OCI-M2 (cell line): ENCODE measurements at regions not wholly inside any gene's neighbourhood (a gene's known extent, or its start where the extent isn't known, plus 50 kb on each side); places are given as distances from the start of the nearest gene placed in this dataset.

ENCODE experiments used
- DNase-seq: peaks from one replicate; lab custom pipeline; 2025; ENCODE audit not compliant: unreplicated experiment; lab: John Stamatoyannopoulos, UW

DNA sequence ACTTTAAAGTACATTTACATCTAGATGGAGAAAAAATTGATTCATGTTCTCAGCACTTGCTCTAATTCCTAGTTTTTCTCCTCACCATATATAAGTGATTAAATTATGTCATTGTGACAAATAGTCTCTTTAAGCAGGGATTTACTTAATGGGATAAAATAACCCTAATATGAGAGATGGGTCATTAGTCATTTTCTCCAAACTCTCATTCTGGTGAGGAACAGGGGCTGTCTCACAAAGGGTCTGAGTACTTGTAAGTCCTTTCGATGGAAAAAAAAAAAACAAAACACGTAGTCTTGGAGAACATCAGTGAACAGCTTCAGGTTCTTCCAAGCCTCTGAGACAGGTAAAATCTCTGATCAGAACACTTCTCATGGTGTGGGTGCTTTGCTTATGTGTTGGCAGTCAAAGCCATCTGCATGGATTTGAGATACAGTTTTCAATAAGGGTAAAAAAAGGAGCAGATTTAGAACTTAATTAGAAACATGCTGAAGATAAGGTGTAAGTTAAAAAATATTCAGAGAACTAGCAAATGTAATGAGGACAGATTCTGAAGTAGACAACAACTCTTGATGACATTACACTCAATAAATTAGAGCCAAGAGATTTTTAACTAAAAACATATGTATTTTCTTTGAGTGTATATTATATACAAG, 1668.9 kb upstream of the MIR17HG start:
- DNase-seq, result no peak

DNA sequence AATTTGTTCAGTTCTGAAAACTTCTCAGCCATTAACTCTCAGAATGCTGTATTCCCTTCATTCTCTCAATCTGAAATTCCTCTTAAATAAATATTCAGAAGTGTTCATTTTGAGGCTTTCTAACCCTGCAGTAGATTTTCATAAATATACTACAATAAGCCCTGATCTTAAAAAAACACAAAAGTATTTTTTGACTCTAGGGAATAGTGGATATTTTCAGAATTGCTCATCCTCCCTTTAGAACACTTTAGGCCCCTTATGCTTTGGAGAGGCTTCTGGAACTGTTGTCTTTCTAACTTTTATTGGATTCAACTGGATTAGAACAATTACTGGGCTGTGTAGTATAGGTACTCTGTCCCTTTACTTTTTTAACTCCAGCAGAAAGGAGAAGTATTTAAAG, 1662.6 kb upstream of the MIR17HG start:
- DNase-seq, result no peak

DNA sequence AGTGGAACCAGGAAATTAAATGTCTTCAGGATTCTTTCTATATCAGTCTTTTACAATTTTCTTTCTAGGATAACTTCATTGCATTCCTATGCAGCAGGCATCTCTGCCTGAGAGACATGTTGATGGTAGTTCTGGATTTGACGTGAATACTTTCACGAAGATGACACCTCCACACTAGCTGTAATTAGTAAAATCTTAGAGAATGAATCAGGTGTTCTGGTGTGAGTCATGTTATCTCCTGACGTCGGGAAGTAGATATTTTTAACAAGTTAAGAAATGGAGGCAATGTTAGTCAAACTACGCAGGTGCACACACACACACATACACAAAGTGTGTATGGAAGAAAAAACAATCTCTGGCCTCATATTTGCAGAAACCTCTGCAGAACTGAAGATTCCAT, 1661.3 kb upstream of the MIR17HG start:
- DNase-seq, result no peak

GRCh38 chr13:89687066-89687465, 1660.4 kb upstream of the MIR17HG start:
- DNase-seq, result no peak

- no peak for DNase-seq
Observed at GRCh38 chr13:89688918-89689317, 1658.6 kb upstream of the MIR17HG start.

GRCh38 chr13:89694451-89694850, 1653.0 kb upstream of the MIR17HG start:
- no peak for DNase-seq

DNA sequence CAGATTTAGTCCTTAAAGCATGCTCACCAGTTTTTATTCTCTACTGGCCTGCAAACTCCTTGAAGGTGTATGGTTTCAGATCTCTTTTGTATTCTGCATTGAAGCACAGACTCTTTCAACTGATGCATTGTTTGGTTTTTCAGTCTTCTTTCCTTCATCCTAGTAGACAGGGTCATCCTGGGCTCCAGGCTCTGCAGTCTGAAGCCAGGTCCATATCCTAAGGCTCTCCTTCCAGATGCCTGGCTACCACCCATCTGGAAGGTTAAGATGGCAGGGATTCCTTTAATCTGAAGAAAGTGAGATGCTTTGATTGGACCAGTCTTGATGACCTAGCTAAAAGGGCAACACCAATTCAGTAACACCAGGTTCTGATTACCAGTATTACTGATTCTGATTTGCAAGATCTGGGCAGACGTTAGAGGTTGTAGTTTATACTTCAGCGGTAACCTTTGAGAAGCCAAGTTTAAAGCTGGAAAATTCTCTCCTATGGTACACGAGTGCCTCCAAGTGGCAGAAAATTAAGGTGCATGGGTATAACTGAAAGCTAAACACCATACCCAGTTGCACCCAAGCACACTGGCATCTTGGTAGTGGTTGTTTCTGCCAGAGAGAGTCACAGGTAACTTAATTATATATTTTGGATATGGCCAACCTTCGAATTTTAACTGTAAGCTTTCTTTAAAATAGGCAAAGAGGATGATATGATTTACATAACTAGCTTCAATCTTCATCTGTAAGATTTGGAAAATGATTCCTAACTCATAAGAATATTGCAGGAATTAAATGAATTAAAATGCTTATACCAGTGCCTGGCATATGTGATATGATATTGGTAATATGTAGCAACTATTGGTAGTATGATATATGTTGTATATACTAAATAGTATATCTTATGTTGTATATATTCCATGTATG, 1651.9 kb upstream of the MIR17HG start:
- peak; percentile 1 for DNase-seq

- DNase-seq, result no peak
Observed at GRCh38 chr13:89701913-89702312, 1645.6 kb upstream of the MIR17HG start.

DNA sequence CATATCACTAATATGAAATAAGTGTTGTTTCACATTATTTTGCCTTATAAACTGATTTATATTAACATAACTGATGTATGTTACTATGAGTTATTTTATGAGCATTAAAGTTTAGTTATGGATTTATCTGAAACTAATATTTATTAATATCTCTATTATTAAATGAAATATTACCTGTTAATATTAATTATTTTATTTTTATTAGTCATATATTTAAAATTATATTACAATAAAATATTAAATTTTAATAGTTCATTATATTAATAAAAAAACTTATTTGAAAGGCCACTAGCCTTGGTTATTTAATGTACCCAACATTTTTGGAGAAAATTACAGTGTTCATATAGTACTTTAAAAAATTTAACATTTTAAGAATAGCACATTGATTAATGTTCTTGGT, 1643.4 kb upstream of the MIR17HG start:
- DNase-seq, result no peak

- DNase-seq, result no peak
Observed at GRCh38 chr13:89708013-89708412, 1639.5 kb upstream of the MIR17HG start.

DNA sequence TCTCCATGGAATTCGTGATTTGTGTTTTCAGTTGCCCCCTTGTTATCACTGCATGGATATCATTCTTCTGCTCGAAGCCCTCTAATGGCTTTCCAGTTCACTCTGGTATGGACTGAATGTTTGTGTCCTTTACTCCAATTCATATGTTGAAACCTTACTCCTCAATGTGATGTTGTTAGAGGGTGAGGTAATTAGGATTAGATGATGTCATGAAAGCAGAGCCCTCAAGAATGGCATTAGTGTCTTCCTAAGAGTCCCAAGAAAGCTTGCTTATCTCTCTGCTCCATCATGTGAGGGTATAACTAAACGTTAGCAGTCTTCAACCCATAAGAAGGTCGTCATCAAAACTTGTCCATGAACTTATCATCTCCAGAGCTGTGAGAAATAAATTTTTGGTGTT, 1626.3 kb upstream of the MIR17HG start:
- DNase-seq, result no peak

DNA sequence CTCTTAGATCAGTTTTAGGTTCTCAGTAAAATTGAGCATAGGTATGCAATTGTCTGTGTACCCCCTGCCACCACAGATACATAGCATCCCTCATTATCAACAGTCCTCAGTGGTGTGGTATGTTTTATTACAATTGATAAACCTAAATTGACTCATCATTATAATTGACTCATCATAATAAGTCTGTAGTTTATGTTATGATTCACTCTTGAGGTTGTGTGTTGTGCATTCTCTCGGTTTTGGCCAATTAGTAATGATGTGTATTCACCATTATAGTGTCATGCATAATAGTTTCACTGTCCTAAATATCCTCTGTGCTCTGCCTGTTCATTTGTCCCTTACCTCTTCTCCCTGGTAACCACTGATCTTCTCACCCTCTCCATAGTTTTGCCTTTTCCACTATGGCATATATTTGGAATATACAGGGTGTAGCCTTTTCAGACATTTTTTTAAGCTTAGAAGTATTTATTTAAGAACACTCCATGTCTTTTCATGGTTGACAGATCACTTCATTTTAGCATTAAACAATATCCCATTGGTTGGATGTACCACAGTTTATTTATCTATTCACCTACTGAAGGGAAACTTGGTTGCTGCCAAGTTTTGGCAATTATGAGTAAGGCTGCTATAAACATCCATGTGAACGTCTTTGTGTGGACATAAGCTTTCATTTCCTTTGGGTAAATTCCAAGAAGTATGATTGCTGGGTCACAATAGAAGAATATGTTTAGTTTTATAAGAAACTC, 1620.6 kb upstream of the MIR17HG start:
- no peak for DNase-seq

DNA sequence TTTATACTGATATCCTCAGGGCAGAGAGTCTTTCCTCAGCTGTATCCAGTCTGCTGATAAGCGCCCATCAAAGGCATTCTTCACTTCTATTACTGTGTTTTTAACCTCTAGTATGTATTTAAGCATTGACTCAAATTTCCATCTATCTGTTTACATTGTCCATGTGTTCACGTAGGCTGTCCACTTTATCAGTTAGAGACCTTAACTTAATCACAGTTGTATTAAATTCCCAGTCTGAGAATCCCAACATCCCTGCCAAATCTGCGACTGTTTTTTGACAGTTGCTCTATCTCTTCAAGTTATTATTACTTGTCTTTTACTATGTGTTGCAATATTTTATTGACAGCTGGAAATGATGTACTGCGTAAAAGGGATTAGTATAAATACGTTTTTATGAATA, 1613.7 kb upstream of the MIR17HG start:
- no peak for DNase-seq

- no peak for DNase-seq
Observed at GRCh38 chr13:89737051-89737450, 1610.4 kb upstream of the MIR17HG start.

GRCh38 chr13:89738072-89738471, 1609.4 kb upstream of the MIR17HG start:
- DNase-seq, result no peak

DNA sequence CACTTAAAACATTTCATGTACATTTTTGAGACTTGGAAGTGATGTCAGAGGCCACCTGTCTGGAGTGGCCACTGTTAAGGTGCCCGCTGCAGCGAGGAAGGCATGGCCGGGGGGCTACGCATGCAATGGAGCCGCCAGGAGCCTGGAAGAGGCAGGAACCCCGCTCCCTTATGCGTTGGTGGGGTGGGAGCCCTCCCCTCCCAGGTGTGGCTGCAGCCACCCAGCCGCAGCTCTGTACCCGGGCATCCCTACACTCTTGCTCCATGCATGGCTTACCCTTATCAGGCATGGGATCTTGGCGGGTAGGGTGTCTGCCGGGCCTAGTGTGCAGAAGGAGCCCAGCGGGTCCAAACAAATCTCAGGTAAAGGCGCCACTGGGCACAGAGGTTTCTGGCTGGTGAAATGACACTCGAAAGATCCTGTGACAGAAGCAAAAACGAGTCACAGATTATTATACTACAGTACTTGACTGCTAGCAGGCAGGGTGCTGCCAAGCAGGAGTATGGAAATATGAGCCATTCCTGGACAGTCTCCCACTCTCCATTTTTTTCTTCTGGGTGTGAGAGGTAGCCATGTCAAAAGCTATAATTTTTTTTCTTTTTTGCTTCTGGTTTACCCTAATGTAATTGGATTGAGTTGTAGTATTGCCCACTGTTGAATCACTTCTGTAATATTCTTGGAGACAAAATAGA, 1606.3 kb upstream of the MIR17HG start:
- no peak for DNase-seq

GRCh38 chr13:89746554-89746953, 1600.9 kb upstream of the MIR17HG start:
- DNase-seq, result no peak

DNA sequence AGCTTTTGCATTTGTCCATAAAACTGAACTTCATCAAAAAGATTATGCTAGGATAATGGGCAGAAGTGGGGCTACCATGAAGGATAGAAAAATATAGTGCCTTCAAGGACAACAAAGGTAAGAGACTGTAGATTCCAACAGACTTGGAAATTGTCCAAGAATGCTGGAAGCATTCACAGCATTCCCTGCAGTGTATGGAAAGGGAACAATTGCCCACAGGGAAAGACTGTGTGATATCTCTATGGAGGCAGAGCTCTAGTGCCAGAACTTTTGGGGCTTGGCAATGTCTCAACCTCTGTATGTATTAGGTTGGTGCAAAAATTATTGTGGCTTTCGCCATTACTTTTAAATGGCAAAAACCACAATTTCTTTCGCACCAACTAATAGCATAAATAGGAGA, 1598.8 kb upstream of the MIR17HG start:
- DNase-seq, result no peak

- no peak for DNase-seq
Observed at GRCh38 chr13:89749888-89750287, 1597.6 kb upstream of the MIR17HG start.

GRCh38 chr13:89750371-89750770, 1597.1 kb upstream of the MIR17HG start:
- no peak for DNase-seq

GRCh38 chr13:89751432-89751930, 1596.0 kb upstream of the MIR17HG start:
- DNase-seq, result no peak
